GM18867 (cell line): ENCODE measurements at regions not wholly inside any gene's neighbourhood (a gene's known extent, or its start where the extent isn't known, plus 50 kb on each side); places are given as distances from the start of the nearest gene placed in this dataset.

ENCODE experiments used
- ATAC-seq: cut with Tn5 transposase; IDR thresholded peaks from one replicate; pipeline ENCODE4 v1.9.1; 2021; ENCODE audit warnings: mild to moderate bottlenecking, moderate library complexity; ENCODE audit not compliant: unreplicated experiment

DNA sequence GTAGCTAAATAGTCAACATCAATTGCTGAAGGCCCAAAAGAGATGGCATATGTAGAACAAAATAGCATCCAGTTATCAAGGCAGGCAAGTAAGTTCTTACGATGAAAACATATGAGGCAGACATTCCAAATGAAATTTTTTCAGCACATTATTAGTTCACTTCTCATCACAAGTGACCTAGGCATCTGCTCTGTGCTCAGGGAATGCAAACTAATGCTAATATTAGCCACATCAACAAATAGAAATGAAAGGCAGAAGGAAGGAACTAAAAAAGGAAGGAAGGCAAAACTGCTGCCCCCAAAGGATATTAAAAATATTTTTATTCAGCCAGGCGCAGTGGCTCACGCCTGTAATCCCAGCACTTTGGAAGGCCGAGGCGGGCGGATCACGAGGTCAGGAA is 51.2 kb upstream of the ROCK1 start:
- no peak for ATAC-seq

DNA sequence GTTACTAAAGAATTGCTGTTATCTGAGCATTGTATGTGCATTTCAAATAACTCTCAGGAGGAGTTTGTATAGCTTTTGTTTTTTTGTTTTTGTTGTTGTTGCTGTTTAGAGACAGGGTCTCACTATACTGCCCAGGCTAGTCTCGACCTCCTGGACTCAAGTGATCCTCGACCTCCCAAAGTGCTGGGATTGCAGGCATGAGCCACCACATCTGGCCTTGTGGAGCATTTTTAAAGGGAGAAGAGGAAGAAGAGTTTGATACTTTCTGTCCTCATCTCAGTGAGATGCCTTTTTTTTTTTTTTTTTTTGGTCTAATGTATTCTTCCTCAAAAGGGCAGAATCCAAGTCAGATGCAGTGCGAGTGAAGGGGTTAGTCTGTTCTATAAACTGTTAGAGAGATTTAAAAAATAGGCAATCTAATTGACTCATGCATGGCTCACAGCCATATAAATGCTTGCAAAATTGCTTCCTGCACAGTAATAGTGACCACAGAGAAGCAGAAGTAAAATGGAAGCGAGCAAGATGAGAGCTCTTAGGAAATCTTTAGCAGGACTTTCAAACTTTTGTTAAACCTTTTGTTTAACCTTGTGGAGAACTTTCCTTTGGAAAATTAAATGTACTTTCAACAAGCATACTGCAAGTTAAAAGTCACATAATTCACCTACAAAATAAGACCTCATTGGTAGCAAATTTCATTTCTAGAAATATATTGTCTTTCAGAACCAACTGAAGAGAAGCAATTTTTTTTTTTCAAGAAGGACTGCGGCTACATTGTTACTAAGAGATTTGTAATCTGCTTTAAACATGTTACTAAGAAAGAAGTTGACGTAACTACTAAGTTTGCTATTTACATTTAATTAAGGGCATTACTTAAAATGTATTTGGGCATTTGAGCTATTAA is 52.3 kb upstream of the ROCK1 start:
- no peak for ATAC-seq

GRCh38 chr18:21164548-21165095 is 53.0 kb upstream of the ROCK1 start:
- ATAC-seq, result no peak

- ATAC-seq, result no peak
These were observed 56.2 kb upstream of the ROCK1 start for GRCh38 chr18:21167641-21168377.

DNA sequence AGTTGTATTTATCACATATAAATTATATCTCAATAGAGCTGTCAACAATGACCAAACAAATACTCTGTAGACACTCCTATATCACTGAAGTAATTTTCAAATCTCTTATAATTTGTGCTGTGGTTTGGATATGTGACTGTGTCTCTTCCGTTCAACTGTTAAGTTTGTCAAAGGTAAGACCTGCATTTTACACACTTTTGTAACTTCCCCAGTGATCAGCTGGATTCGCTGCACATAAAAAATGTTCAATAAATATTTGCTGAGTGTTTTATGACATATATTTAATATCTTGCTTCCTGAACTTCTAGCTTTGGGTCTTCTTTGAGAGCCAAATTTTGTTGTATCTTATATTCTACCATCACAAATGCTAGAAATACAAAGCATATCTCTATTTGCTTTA is 57.3 kb upstream of the ROCK1 start:
- no peak for ATAC-seq

- ATAC-seq, result no peak
These were observed 64.2 kb upstream of the GREB1L start for GRCh38 chr18:21177822-21178221.

DNA sequence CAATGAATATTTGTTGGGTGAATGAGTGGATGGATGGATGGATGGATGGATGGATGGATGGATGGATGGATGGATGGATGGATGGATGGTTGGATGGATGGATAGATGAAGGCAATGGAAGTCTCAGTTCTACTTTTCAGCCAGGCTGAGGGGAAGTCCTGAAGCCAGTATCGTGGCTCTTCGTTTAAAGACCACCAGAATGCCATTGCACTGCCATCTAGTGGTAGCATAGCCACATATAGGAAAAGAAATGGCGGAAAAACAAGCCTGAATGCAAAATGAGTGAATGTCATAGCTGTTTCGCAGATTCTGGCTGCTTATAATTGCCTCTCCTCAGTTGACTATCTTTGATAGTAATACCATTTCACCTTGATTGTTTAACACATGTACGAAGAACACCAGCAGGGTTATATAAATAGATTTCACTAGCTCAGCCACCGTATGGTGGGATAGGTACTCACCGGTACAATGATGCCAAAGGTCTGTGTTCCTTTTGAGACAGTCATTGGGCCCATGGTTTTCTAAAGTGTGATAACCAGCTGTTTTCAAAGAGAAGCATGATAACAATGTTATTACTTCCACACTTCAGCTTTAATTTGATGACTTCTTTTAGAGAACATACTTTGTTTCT is 62.3 kb upstream of the GREB1L start:
- ATAC-seq, result peak; percentile 76

GRCh38 chr18:21180588-21180987 is 61.4 kb upstream of the GREB1L start:
- no peak for ATAC-seq

- no peak for ATAC-seq
These were observed 60.3 kb upstream of the GREB1L start for GRCh38 chr18:21181766-21182165.

GRCh38 chr18:21183670-21184069 is 58.4 kb upstream of the GREB1L start:
- ATAC-seq, result no peak

- no peak for ATAC-seq
These were observed 57.5 kb upstream of the GREB1L start for GRCh38 chr18:21184396-21184996.

DNA sequence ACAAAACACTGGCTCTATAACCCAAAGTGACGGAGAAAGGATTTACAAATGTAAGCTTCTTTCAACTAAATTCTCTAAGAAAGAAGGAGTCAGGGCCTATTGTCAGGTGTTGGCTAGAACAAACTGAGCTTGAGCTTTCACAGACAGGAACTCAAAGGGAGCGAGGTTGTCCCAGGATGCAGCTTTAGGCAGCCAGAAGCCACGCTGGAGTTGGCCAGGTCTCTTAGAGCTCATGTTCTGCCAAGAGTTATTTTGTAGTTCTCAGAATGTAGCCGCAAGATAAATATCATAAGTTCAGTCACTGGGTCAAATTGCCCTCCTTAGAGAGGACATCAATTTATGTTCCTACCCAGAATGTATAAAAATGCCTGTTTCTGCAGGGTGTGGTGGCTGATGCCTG is 54.1 kb upstream of the GREB1L start:
- no peak for ATAC-seq

- ATAC-seq, result peak; percentile 46
These were observed 50.3 kb upstream of the GREB1L start for GRCh38 chr18:21191596-21192307.
